ENCODE measurements at regions not wholly inside any gene's neighbourhood (a gene's known extent, or its start where the extent isn't known, plus 50 kb on each side); places are given as distances from the start of the nearest gene placed in this dataset.

DNA sequence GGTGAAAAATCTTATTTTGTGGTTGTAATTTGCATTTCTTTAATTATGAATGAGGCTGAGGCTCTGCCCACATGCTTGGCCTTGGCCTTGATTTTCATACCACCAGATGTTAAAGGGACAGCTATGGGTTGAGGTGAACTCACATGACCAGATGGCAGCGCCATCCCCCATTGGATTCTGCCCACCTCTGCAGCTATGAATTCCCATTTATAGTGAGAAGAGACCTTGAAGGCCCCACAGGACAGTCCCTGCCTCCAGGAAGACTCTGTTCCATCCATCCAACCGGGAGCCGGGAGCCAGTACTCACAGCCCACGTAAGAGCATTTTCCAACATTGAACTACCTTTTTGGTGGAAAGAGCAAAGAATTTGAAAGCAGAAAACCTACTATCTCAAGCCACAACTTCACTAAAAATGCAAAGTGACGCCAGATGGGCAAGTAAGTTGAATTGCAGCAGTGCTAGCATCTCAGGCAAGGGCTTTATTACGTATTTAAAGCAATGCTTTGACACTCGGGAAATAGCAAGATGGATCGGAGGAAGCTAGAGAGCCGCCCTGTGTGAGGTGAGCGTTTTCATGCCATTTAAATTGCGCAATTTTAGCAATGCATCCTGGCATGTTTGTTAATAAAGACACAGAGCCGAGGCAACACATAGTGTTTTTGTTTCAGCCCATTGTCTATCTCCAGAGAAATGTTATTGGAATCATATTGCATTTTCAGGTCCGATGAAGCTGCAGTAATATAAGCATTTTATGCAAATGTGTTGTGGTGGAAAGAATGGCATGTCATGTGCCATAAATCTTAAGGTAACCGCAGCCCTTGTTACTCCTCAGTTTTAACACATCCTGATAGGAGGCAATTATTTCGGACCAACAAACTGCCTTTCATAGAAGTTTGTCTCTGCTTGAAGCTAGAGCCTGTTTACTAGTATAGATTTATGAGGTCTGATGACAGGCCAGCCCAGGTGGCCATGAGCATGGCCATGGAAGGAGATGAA is 273.4 kb upstream of the TNRC6C start:
- TF ChIP-seq, protein P1, sequence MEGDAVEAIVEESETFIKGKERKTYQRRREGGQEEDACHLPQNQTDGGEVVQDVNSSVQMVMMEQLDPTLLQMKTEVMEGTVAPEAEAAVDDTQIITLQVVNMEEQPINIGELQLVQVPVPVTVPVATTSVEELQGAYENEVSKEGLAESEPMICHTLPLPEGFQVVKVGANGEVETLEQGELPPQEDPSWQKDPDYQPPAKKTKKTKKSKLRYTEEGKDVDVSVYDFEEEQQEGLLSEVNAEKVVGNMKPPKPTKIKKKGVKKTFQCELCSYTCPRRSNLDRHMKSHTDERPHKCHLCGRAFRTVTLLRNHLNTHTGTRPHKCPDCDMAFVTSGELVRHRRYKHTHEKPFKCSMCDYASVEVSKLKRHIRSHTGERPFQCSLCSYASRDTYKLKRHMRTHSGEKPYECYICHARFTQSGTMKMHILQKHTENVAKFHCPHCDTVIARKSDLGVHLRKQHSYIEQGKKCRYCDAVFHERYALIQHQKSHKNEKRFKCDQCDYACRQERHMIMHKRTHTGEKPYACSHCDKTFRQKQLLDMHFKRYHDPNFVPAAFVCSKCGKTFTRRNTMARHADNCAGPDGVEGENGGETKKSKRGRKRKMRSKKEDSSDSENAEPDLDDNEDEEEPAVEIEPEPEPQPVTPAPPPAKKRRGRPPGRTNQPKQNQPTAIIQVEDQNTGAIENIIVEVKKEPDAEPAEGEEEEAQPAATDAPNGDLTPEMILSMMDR (IDR thresholded peaks at IDR 0.05), result no peak
- no peak for TF ChIP-seq POLR2A (IDR thresholded peaks at IDR 0.05)
- TF ChIP-seq POLR2AphosphoS5 (IDR thresholded peaks at IDR 0.05), result no peak
- no peak for TF ChIP-seq EP300 (IDR thresholded peaks at IDR 0.05)

All from upper lobe of left lung (tissue), 4 donors.